GM12872 (cell line): ENCODE measurements at regions not wholly inside any gene's neighbourhood (a gene's known extent, or its start where the extent isn't known, plus 50 kb on each side); places are given as distances from the start of the nearest gene placed in this dataset.

Experiments used
- TF ChIP-seq, protein P1 (sequence below): IDR thresholded peaks from 3 replicates; pipeline ENCODE4 v1.5.1; 2011; ENCODE audit warnings: low read depth, mild to moderate bottlenecking, low read length, moderate library complexity; ENCODE audit not compliant: insufficient read depth

DNA sequence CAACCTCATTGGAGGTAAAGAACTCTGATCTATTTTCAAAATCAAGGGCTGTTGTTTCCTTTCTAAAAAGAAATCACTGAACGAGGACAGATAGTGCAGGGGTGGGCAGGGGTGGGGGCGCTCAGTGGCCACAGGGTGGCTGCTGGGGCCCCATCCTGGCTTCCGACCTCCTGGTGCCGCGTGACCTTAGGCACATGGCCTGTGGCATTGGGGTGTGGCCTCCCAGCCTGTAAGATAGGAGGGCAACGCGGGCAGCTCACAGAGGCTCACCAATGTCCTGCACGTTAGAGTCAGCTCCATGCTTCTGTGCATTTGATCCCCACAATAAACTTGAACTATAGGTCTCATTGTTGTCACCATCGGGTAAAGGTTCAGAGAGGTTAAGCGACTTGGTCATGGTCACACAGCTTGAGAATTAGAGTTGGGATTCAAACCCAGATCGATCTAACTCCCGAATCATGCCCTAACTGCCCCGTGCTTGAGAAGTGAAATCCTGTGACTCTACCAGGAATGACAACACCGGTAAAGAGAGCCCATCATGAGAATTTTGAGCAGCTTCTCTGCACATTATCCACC lies 148.0 kb upstream of the SLC6A11 start:
- TF ChIP-seq, protein P1, sequence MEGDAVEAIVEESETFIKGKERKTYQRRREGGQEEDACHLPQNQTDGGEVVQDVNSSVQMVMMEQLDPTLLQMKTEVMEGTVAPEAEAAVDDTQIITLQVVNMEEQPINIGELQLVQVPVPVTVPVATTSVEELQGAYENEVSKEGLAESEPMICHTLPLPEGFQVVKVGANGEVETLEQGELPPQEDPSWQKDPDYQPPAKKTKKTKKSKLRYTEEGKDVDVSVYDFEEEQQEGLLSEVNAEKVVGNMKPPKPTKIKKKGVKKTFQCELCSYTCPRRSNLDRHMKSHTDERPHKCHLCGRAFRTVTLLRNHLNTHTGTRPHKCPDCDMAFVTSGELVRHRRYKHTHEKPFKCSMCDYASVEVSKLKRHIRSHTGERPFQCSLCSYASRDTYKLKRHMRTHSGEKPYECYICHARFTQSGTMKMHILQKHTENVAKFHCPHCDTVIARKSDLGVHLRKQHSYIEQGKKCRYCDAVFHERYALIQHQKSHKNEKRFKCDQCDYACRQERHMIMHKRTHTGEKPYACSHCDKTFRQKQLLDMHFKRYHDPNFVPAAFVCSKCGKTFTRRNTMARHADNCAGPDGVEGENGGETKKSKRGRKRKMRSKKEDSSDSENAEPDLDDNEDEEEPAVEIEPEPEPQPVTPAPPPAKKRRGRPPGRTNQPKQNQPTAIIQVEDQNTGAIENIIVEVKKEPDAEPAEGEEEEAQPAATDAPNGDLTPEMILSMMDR = no peak

DNA sequence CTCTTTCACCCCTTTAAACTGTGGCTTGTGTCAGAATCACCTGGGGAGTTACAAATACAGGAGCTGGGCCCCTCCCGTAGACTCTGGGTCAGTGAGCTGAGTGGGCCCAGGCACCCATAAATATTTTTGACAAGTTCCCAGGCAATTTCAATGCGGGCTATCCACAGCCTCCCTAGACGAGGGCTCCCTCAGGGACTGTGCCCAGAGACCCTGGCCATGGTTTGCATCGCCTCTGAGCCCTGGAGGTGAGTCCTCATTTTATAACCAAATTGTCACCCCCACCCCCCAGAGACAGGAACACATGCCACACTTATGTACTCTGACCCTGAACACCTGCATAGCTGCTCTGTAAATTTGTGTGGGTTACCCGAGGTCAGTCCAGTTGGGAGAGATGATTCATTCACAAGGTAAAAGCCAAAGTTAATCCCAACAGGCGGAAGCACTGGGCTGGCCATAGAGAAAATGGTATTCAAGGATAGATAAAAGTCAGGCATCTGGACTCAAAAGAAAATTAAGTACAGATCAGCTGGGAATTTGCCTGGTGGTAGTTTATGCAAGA lies 146.5 kb upstream of the SLC6A11 start:
- TF ChIP-seq, protein P1 = no peak

DNA sequence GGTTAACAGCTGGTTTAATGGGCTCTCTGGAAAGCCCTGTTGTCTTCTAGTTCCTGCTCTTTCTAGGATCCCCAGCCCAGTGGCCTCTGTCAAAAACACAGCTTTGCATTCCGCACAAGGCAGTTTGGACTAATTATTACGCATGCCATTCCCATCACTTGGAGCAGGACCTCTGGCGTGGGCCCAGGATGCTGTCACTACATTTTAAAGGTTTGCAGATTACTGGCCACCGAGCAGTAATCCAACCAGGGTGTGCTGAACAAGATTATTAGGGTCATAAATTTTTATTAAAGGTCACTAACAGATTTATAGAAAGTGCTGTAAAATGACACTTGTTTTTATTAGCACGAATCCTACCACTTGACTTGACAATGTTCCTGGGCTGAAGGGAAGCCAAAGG lies 143.6 kb upstream of the SLC6A11 start:
- TF ChIP-seq, protein P1 = no peak

DNA sequence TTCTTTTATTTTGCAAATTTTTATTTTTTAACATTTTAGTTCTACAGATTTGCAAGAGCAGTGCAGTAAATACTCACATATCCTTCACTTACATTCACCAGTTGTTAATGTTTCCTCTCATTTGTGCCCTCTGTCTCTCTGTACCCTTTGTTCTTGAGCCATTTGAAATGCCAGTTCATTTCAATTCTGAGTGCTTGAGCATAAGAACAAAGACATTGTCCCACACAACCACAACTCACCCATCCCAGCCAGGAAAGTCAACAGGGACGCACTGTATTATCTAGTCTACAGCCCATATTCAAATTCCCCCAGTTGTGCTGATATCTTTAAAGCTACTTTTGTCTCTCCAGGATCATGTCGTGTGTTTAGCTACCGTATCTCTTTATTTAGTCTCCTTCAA lies 141.4 kb upstream of the SLC6A11 start:
- TF ChIP-seq, protein P1 = no peak

DNA sequence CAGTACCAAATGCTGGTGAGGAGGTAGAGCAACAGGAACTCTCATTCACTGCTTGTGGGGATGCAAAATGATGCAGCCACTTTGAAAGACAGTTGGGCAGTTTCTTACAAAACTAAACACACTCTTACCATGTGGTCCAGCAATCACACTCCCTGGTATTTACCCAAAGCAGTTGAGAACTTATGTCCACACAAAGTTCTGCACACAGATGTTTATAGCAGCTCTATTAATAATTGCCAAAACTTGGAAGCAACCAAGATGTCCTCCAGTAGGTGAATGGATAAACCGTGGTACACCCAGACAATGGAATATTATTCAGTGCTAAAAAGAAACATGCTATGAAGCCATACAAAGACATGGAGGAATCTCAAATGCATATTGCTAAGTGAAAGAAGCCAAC lies 139.1 kb upstream of the SLC6A11 start:
- TF ChIP-seq, protein P1 = no peak

DNA sequence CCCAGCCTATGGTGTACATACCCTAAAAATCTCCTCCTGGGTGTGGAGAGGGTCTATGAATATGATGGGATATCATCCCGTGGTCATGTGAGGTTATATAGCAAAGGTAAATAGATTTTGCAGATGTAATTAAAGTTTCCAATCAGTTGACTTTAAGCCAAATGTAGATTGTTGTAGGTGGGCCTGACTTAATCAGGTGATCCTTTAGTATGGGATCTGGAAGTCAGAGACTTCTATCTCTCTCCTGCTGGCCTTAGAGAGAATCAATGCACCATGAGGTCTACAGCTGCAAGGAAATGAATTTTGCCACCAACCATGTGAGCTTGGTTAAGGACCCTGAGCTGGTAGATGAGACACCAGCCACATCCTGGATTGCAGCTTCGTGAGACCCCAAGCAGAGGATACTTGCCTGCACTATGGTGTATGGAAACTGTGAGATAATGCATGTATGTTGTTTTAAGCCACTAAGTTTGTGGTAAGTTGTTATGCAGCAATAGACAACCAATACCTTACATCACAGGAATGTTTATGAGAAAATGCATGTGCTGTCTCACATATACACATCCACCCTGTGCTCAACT lies 137.1 kb upstream of the SLC6A11 start:
- TF ChIP-seq, protein P1 = no peak

DNA sequence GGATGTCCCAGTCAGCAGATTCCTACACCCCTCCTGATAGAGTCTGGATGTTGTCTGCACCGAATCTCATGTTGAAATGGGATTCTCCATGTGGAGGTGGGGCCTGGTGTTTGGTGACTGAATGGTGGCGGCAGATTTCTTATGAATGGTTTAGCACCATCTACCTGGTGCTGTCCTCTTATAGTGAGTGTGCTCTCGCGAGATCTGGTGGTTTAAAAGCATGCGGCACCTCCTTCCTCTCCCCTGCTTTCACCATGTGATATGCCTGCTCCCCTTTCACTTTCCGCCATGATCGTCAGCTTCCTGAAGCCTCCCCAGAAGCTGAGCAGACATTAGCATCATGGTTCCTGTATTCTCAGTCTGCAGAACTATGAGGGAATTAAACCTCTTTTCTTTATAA lies 135.2 kb upstream of the SLC6A11 start:
- TF ChIP-seq, protein P1 = no peak
